HG03060 (cell line): ENCODE measurements at regions not wholly inside any gene's neighbourhood (a gene's known extent, or its start where the extent isn't known, plus 50 kb on each side); places are given as distances from the start of the nearest gene placed in this dataset.

Experiments used
- ATAC-seq: cut with Tn5 transposase; IDR thresholded peaks from one replicate; pipeline ENCODE4 v1.9.1; 2021; ENCODE audit warnings: low read depth, moderate number of reproducible peaks; ENCODE audit not compliant: unreplicated experiment

GRCh38 chr7:7110706-7111105, 71.6 kb upstream of the C1GALT1 start:
- ATAC-seq = no peak

- no peak for ATAC-seq
Observed at GRCh38 chr7:7112868-7113267, 69.5 kb upstream of the C1GALT1 start.

GRCh38 chr7:7114575-7115291, 67.6 kb upstream of the C1GALT1 start:
- no peak for ATAC-seq

GRCh38 chr7:7117935-7118586, 64.3 kb upstream of the C1GALT1 start:
- ATAC-seq = no peak

- ATAC-seq = no peak
Observed at GRCh38 chr7:7118822-7119221, 63.5 kb upstream of the C1GALT1 start.

GRCh38 chr7:7119729-7120128, 62.6 kb upstream of the C1GALT1 start:
- ATAC-seq = no peak

- no peak for ATAC-seq
Observed at GRCh38 chr7:7122033-7122478, 60.3 kb upstream of the C1GALT1 start.

- no peak for ATAC-seq
Observed at GRCh38 chr7:7122701-7123281, 59.6 kb upstream of the C1GALT1 start.

GRCh38 chr7:7125963-7126362, 56.4 kb upstream of the C1GALT1 start:
- ATAC-seq = no peak

- ATAC-seq = no peak
Observed at GRCh38 chr7:7127773-7128172, 54.6 kb upstream of the C1GALT1 start.

GRCh38 chr7:7129381-7129780, 53.0 kb upstream of the C1GALT1 start:
- no peak for ATAC-seq

- no peak for ATAC-seq
Observed at GRCh38 chr7:7131273-7131672, 51.1 kb upstream of the C1GALT1 start.
